ENCODE measurements at regions not wholly inside any gene's neighbourhood (a gene's known extent, or its start where the extent isn't known, plus 50 kb on each side); places are given as distances from the start of the nearest gene placed in this dataset.
A peak's percentile ranks its signal among the peaks of the same experiment; 100 is the strongest.

DNA sequence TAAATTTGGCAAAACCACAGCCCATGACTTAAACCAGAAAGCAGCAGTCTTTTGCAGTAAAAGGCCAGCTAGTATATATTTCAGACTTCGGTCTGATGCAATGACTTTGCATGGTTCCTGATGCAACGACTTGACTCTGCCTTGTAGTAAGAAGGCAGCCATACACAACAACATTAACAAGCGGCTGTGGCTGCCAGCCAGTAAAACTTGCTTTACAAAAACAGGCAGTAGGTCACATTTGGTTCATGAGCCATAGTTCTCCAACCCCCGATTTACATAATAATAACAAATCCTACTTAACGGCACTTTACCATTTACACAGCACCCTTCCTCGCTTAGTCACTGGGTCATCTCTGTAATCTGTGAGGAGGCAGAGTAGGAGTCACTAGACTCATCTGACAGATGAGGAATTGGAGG lies 410.3 kb downstream of the LRATD1 start:
- DNase-seq: no peak

DNA sequence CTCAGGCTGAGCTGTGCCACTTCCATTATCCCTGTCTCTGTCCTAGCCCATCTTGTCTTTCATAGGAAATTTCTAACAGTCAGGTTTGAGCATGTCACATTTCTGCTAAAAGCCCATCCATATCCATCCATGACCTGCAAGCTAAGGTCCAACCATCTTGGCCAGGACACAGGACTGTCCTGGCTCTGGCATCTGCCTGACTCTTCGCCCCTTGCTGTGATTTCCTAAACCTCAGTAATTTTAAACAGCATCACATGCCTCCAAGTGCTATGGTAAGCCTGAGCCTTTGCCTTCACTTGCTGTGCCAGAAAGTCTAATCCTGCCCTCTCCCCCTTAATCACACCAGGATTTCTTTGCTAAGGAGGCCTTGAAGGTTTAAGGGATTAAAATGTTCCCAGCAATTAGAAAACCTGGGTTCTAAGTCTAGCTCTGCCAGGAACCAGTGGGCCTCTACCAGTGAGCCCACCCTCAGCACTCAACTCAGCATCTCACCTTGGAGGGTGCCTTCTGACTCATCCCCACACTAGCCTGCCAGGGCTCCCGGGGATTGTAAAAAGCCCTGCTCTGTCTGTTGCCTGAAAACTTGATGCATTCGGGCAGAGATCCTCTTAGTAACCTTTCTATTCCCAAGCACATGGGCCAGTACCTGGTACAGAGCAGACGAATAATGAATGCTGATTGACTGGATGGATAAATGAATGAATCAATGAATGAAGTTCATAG lies 411.0 kb downstream of the LRATD1 start:
- DNase-seq: no peak

DNA sequence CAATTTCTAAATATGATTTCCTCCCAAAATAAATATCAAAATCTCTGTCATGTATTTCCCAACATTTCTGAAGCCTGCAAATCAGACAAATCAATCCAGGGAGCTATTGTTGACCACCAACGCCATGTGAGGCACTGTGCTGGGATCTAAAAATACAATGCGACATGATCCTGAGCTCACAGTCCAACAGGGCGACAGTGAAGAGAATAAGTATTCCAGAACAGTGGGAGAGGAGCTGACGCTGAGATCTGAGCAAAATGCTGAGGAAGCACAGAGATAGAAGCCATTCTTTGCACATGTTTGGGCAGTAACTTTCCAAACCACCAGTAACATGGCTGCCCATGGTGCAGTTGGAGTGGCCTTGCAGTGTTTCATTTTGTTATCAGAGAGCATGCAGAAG lies 412.5 kb downstream of the LRATD1 start:
- no peak for DNase-seq

DNA sequence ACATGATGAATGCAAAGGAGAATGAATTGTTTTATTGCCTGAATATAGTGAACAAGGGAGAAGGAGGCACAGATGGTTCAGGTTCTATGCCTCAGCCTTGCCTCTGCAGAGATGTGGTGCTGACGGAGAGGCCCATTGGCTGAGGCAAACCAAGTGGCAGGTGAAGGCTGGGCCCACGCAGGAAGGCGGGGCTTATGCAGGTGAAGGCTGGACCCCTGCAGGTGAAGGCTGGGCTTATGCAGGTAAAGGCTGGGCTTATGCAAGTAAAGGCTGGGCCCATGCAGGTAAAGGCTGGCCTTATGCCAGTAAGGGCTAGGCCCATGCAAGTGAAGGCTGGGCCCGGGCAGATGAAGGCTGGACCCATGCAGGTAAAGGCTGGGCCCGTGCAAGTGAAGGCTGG lies 414.7 kb downstream of the LRATD1 start:
- no peak for DNase-seq

DNA sequence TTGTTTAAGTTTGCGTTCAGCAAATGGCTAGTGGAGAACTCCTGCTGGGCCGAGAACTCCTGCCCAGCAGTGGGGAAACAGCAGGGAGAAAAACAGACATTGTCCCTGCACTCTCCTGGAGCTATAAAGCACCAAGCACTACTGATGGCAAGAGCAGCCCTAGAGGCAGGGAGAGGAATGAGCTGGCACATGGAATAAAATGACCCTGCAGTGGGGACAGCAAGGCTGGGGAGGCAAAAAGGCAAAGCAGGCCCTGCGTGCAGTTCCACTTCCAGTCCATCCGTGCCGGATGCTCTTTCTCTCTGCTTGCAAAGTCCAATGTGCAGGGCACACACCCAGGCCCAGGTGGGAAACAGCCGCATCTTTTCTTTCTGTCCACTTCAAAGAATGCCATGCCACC lies 415.5 kb downstream of the LRATD1 start:
- DNase-seq: no peak

DNA sequence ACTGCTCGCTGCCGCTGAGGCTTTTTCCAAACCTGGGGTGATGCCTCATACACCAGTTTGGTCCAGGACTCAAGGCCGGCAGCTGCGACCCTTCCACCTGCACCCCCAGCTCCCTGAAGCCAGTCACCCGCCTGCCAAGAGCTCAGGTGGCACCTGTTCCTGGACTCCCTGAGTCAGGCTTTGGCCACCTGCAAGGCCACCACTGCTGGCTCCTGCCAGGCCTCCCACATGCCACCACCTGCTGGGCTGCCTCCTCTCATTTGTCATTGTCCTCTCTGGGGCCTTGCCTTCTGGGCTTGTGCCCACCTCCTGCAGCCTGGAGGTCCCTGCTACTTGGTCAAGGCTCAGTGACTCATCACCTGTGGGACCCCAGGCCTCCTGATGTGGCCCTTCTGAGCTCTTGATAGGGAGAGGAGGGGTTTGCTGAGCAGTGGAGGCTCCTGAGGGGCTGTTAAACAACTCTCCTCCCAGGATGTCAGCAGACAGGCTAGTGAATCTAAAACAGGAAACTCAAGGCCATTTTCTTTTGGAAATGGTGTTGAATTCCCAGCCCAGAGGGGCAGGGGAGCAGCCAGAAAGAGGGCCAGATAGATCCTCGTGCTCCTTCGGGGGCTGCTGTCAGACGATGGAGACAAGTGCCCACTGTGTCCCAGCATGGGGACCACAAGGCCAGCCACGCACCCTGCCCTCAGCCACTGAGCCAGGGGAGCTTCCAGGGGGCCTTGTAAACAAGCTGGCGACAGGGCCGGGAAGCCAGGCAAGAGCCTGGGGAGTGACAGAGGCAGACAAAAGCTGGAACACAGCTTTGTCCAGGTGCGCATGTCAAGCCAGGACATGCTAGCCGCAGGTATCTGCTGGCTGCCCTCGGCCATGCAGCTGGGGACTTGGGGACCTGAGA lies 416.8 kb downstream of the LRATD1 start:
- DNase-seq: no peak

DNA sequence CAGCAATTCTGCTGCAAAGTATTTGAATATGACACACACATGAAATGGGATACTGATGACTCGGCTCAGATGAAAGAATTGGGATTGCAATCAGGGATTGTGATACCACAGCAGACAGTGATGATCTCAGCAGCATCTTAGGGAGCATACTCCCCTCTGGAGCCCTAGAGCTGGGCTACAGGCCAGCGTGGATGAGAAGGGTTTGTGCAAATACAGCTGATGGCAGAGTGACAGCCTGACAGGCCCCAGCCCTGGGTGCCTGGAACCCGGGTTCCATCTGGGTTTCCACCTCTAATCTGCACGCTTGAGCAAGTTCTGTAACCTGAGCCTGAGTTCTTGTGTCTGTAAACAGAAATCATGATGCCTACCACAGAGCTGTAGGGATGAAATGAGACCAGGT lies 418.0 kb downstream of the LRATD1 start:
- DNase-seq: peak in 1 of 51 donors; percentile 25

DNA sequence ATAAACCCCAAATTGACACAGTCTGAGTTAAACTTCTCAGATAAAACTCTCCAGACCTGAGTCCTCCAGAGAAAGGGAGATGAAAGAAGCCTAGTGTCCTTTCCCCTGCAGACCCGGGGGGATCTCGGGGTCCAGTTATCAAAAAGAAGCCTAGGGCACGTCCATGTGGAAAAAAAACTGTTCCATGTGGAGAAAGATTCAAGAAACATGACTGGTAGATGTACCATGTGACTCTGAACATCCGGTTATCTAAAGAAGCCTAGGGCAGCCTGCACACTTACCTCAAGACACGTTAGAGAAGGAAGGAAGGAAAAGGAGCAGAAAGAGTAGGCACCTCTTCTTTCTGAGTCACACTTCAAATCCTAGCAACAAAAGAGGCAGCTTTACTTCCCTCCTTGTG lies 421.0 kb downstream of the LRATD1 start:
- no peak for DNase-seq

DNA sequence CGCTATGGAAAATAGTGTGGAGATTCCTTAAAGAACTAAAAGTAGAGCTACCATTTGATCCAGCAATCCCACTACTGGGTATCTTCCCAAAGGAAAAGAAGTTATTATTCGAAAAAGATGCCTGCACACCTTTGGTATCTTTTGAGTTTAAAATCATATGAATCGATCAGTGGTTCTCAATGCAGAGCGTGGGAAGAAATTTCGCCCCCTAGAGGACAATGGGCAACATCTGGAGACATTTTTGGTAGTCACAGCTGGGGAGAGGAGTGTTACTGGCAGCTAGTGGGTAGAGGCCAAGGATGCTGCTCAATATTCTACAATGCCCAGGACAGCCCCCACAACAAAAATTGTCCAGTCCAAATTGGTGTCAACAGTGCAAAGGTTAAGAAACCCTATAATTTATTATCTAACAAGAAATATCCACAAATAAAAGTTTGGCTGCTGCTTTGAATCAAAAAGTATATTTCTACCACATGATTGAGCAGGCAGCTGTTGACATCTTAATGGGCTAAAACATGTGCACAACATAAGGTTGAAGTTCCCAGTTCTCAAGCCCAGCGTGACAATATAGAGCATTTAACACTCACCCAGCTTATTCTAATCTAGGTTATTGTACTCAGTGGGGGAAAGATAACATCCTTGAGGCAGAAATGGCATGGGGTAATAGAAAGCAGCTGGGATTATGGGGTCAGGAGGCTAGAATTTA lies 425.7 kb downstream of the LRATD1 start:
- DNase-seq: no peak

DNA sequence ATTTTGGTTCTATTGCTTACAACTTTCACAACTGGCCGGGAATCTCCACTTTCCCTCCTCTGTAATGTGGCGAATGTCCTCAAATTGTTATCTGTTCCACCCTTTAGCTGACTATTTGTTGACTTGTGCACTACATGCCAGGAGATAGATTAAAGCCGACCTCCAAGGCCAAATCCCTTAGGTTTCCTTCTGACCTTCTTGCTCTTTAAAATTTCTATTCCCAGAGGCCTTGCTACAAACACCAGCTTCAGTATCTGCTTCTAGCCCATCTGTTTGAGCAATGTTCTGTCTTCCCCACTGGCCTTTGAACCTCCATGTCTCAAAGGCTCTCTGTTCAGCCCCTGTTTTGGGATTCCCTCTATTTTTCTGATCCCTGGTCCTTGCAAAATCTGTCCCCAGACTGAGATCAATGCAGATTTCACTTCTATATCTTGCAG lies 426.2 kb downstream of the LRATD1 start:
- DNase-seq: no peak

DNA sequence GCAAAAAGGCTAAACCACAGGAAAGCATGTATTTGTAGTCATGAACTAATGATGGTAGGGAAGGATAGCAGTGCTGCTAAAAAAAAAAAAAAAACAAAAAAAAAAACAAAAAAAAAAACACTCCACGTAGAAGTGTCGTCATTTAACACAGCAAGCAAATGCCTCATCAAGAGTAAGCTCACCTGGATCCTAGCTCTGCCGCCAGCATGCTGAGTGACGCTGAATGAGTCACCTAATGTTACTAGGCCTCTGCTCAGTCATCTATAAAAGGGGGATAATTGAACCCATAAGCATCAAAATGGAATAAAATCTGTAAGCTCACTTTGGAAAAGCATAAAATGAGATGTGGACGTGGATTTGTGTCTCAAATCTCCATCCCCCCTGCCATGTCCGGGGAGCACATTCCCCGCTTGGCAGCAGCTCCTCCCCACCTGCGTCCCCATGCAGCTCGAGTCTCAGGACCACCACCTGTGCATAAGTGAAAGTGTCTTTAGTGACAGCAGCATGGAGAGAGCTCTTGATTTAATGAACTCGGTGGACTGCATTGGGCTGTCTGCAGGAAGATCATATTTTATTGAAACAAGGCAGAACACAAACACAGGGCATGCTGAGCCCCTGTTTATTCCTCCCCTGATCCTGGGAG lies 427.5 kb downstream of the LRATD1 start:
- DNase-seq: no peak

DNA sequence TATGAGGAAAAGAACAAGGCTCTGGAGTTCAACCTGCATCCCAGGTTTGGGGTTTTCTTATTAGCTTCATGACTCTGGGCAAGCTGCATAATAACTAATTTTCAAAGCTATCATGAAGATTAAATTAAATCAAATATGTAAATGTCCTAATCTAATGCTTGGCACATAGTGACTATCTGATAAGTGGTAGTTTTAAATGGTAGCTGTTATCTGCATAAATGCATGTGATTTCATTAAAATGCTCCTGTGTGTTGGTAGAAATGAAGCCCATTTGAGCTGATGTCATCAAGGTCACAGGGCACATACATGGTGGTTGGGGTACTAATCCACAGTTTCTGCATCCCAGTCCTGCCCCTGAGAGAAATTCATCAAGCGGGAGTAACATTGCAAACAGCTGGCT lies 428.8 kb downstream of the LRATD1 start:
- DNase-seq: no peak

DNA sequence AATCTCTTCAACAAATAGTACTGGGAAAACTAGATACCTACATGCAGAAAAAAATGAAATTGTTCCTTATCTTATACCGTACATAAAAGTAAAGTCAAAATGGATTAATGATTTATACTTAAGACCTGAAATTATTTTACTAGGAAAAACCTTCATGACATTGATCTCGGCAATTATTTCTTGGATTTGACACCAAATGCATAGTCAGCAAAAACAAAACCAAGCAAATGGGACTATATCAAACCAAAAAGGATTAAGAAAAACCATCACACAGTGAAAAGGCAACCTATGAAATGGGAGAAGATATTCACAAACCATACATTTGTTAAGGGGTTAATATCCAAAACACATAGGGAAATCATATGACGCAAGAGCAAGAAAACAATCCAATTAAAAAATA lies 433.6 kb downstream of the LRATD1 start:
- no peak for DNase-seq

DNA sequence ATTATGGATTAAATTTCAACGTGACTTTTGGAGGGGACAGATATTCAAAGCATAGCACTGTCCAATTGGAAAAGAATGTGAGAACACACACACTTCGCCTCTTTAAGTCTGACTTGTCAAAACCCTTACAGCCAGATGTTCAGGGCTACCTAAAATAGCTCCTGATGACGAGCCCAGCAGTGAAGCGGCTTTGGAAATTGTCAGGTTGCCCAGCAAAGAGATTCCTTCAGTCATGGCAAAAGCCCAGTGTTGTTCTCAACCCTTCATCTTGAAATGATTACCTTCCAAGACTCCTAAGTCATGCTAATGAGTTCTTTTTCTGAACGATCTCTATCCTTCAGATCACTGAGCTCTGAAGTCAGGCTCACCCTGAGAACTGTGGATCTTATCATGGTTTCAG lies 436.6 kb downstream of the LRATD1 start:
- no peak for DNase-seq

DNA sequence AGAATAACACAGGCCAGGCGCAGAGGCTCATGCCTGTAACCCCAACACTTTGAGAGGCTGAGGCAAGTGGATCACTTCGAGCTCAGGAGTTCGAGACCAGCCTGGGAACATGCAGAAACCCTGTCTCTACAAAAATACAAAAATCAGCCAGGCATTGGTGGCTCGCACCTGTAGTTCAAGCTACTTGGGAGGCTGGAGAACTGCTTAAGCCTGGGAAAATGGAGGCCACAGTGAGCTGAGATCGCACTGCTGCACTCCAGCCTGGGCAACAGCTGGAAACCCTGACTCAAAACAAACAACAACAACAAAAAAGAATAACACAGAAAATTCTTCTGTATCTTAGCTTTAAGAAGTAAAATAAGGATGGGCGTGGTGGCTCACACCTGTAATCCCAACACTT lies 440.3 kb downstream of the LRATD1 start:
- no peak for DNase-seq

DNA sequence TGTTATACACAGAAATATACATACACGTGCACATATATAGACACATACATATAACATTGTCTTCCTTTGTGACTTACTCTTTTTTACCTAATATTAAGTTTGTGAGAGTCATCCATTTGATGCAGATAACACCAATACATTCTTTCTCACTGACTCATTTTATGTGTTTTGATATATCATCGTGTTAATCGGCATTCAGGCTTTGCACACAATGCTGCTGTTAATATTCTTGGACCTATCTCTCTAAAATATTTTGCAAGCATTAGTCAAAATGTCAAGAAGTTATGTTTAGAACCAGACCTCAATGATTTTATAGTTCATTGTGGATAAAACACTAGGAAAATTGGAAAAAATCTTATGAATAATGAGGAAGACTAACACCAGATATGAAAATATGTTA lies 441.1 kb downstream of the LRATD1 start:
- DNase-seq: no peak

DNA sequence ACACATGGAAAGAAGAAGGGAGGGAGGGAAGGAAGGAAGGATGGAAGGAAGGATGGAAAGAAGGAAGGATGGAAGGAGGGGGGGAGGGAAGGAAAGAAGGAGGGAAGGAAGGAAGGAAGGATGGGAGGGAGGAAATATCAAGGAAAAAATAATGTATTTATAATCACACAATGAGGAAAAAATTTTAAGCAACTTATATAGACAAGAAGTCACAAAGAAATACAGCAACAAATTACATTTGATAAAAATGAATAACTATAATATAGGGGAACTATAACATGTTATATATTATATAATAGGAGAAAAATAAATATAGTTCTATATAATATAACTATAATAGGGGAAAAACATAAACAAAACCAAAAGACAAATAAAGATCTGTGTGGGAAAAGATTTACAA lies 441.8 kb downstream of the LRATD1 start:
- no peak for DNase-seq

DNA sequence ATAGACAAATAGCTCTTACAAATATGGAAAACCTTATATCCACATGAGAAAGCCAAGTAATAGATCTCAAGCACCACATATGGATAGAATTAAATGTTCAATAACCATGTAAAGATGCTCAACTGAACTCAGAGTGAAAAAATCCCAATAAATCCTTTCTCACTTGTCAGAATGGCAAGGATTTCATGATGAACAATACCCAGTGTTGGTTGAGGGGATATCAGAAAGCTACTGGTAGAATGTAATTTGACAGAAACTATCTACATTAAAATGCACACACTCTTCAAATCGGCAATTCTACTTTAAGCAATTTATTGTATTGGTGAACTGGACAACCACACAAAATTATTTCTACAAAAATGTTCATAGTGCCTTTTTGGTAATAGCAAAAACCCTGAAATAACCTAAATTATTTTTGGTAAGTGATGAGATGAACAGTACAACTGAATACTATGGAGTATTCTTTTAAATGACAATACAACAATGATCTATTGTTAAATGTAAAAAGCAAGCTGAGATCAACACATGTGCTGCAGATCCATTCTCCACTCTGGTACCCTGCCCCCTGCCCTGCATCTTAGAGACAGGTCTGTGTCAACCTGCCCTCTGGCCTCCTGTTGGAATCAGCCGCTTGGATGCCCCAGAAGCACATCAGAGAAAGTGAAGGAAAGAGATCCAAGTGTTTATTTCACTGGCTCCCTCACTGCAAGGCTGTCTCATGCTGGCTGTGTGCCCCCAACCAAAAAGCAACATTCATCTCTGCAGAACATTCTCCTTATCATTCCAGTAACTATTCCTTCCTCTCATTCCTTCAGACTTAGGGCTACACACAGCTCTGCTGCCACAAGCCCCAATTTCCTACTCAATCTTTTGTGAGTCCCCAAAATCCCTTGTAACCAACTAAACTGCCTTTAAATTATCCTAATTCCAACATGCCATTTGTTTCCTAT lies 442.5 kb downstream of the LRATD1 start:
- peak in 21 of 51 donors; percentile 1 to 59 (median 19) for DNase-seq

DNA sequence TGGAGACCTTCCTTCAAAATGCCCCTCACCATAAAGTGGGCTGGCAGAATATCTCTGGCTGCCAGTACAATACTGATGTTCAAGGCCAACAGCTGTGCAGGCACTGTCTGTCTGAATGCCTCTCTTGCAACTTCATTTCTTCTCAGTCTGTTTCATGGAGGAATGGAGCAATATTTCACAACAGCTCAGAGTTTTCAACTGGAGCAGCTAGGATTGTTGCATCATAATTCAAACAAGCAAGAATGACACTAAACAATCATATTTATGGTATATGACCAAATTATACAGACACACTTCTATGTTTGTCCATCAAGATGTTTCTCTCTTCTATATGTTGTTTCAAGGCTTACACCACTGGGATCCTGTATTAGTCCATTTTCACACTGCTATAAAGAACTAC lies 444.2 kb downstream of the LRATD1 start:
- no peak for DNase-seq

DNA sequence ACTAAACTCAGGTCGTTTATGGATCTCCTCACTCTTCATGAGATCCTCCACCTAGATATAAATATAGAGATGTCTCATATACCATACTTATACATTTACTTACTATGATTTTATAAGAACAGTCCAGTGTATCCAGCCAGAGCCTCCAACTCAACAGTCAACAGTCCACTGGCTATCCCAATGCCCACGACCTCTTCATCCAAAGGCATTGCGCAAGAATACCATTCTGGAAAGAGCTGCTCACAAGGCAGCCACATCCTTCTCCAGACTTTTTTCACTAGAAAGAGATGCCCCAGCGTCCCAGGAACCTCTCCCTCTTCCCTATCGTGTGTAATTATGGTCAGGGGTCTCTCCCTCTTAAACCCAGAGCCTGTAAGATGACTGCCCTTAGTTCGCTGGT lies 448.8 kb downstream of the LRATD1 start:
- DNase-seq: no peak
